Endothelial cell of umbilical vein (primary cell): ENCODE measurements at regions not wholly inside any gene's neighbourhood (a gene's known extent, or its start where the extent isn't known, plus 50 kb on each side); places are given as distances from the start of the nearest gene placed in this dataset.

Experiments
- BruUV-seq: library from RNA; stranded (reverse); fragments of 400-500 nt; replicated peaks from 2 replicates; lab custom pipeline; 2021; lab: Mats Ljungman, UMichigan
- CTCF ChIA-PET: fragments of 300-600, 350-600 bp; sonication (Branson Sonifier 250); formaldehyde crosslinking; loops from one replicate; lab custom pipeline; 2021; ENCODE audit warnings: antibody characterized with exemption, inconsistent platforms; lab: Charles Lee
- POLR2A ChIA-PET: fragments of 300-600, 350-600 bp; sonication (Branson Sonifier 250); formaldehyde crosslinking; loops from one replicate; lab custom pipeline; 2021; ENCODE audit warnings: antibody characterized with exemption, inconsistent platforms; lab: Charles Lee
- DNase-seq: peaks from one replicate; pipeline ENCODE4 v3.0.0-alpha.2; 2011; ENCODE audit warnings: low read depth, low spot score
- FAIRE-seq: peaks from 2 replicates; lab custom pipeline; 2011; peaks lifted over from hg19 to GRCh38; lab: Jason Lieb, UNC
- H2AFZ ChIP-seq: 2 replicates; pipeline ENCODE4 v1.6.0; 2012; ENCODE audit warnings: low read depth, low read length, control low read depth, inconsistent platforms
- H3K27ac ChIP-seq: 2 replicates; pipeline ENCODE4 v1.5.1; 2011; ENCODE audit warnings: low read depth, mild to moderate bottlenecking, control low read depth, low read length, moderate library complexity; ENCODE audit not compliant: insufficient read depth
- H3K27me3 ChIP-seq, 2 experiments: 2 replicates each; pipeline versions ENCODE4 v1.6.0 to v1.6.1; 2011; ENCODE audit warnings: low read length in 2 of 2, mixed read lengths in 1 of 2; ENCODE audit not compliant: control insufficient read depth in 2 of 2, insufficient read depth in 2 of 2
- H3K36me3 ChIP-seq, 2 experiments: 2 replicates in 1 of 2; 3 replicates in 1 of 2; pipeline ENCODE4 v1.5.1; 2011; ENCODE audit warnings: low read length in 2 of 2, mild to moderate bottlenecking in 1 of 2, moderate library complexity in 1 of 2; ENCODE audit not compliant: control insufficient read depth in 2 of 2, insufficient read depth in 2 of 2; ENCODE audit errors: extremely low read depth in 1 of 2
- H3K4me1 ChIP-seq: 3 replicates; pipeline ENCODE4 v1.5.1; 2011; ENCODE audit warnings: mild to moderate bottlenecking, low read length; ENCODE audit not compliant: control insufficient read depth, insufficient read depth; ENCODE audit errors: extremely low read depth
- H3K4me2 ChIP-seq: 2 replicates; pipeline ENCODE4 v1.6.1; 2011; ENCODE audit warnings: low read length, control low read depth, mixed read lengths; ENCODE audit not compliant: insufficient read depth
- H3K4me3 ChIP-seq, 3 experiments: fragments of 200-600 bp in 1 of 3; sonication (generic), shearing (Covaris generic) in 1 of 3; replicated peaks in 1 of 3; 2 replicates each; pipeline ENCODE4 v1.5.1; 2011 to 2016; ENCODE audit warnings: control low read depth in 3 of 3, low read length in 3 of 3, mild to moderate bottlenecking in 2 of 3, inconsistent platforms in 1 of 3, low read depth in 1 of 3, moderate library complexity in 1 of 3; ENCODE audit not compliant: insufficient read depth in 1 of 3
- H3K79me2 ChIP-seq: 2 replicates; pipeline ENCODE4 v1.6.0; 2012; ENCODE audit warnings: low read length, inconsistent platforms; ENCODE audit not compliant: control insufficient read depth, insufficient read depth
- H3K9ac ChIP-seq: replicated peaks from 2 replicates; pipeline ENCODE3; 2011; ENCODE audit warnings: low read length, control low read depth; ENCODE audit not compliant: insufficient read depth; ENCODE audit errors: extremely low read depth
- H3K9me1 ChIP-seq: replicated peaks from 3 replicates; pipeline ENCODE4 v1.6.0; 2011; ENCODE audit warnings: mild to moderate bottlenecking, low read length; ENCODE audit not compliant: control insufficient read depth, insufficient read depth; ENCODE audit errors: extremely low read depth
- H3K9me3 ChIP-seq: replicated peaks from 2 replicates; pipeline ENCODE4 v1.5.1; 2012; ENCODE audit warnings: low read length, inconsistent platforms; ENCODE audit not compliant: control insufficient read depth, insufficient read depth
- H4K20me1 ChIP-seq: replicated peaks from 2 replicates; pipeline ENCODE3; 2011; ENCODE audit warnings: mild to moderate bottlenecking, low read length; ENCODE audit not compliant: control insufficient read depth, insufficient read depth; ENCODE audit errors: extremely low read depth
- EZH2 ChIP-seq: IDR thresholded peaks from 2 replicates; pipeline ENCODE4 v1.6.1; 2012; ENCODE audit warnings: borderline replicate concordance, low read depth, mild to moderate bottlenecking, moderate library complexity, low read length, inconsistent platforms; ENCODE audit not compliant: severe bottlenecking
- FOS ChIP-seq: IDR thresholded peaks from 2 replicates; pipeline ENCODE4 v1.6.1; 2011; ENCODE audit warnings: mild to moderate bottlenecking, low read length, moderate library complexity, borderline replicate concordance; ENCODE audit not compliant: insufficient read depth
- GATA2 ChIP-seq: IDR thresholded peaks from 2 replicates; pipeline ENCODE4 v1.7.0; 2011; ENCODE audit warnings: low read depth, mild to moderate bottlenecking, moderate library complexity, mixed read lengths, low read length; ENCODE audit not compliant: insufficient read length, insufficient read depth
- JUN ChIP-seq: IDR thresholded peaks from 2 replicates; pipeline ENCODE4 v1.6.1; 2011; ENCODE audit warnings: borderline replicate concordance, low read depth; ENCODE audit not compliant: insufficient read length, insufficient read depth
- MYC ChIP-seq: IDR thresholded peaks from one replicate; pipeline ENCODE4 v1.6.1; 2011; ENCODE audit warnings: mild to moderate bottlenecking, low read depth, low read length
- POLR2A ChIP-seq: IDR thresholded peaks from 2 replicates; pipeline ENCODE4 v1.6.1; 2012; ENCODE audit warnings: low read depth, mild to moderate bottlenecking, control low read depth, low read length
- POLR2AphosphoS5 ChIP-seq: IDR thresholded peaks from 2 replicates; pipeline ENCODE4 v1.6.1; 2012; ENCODE audit warnings: low read depth, mild to moderate bottlenecking, control low read depth, low read length, moderate library complexity; ENCODE audit not compliant: insufficient read depth
- dilution Hi-C: fragments of 300-500 bp; cut with MboI; formaldehyde crosslinking; loops from one replicate; pipeline ENCODE4 v1.15.0; 2019; ENCODE audit warnings: low sequenced_read_pairs; ENCODE audit not compliant: extremely low pct_ligation_motif_present
- intact Hi-C: fragments of 100-400 bp; cut with micrococcal nuclease; formaldehyde crosslinking; loops from one replicate; pipeline ENCODE4 v1.10.0; 2022
- TF ChIP-seq, protein P1 (sequence below): IDR thresholded peaks from 2 replicates; pipeline ENCODE4 v1.6.1; 2011; ENCODE audit not compliant: insufficient read depth, insufficient read length
- TF ChIP-seq, protein P2 (sequence below), 2 donors: IDR thresholded peaks; 1 replicate in 1 of 2; 2 replicates in 1 of 2; pipeline ENCODE4 v1.5.1; 2011; ENCODE audit warnings: low read length in 2 of 2, mild to moderate bottlenecking in 2 of 2, moderate library complexity in 2 of 2, control low read depth in 1 of 2, inconsistent platforms in 1 of 2, low read depth in 1 of 2; ENCODE audit not compliant: insufficient read depth in 1 of 2; ENCODE audit errors: extremely low read depth in 1 of 2

DNA sequence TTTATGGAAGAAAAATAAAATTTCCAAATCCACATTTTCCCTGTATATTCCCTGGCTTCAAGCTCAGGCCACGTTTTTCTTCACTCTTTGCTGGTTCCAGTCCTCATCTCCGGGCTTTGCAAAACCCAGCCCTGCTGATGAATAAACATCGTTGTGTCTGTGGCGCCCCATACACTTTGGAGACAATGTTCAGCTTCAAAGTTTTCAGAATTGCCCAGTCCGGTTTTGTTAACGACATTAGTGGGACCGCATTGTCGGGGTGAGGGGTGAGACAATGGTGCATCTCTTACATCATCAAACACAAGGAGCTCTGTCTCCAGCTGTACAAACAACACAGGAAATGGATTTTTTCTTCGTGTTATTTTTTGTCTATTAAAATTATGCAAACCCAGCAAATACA, 53.4 kb upstream of the HTATIP2 start:
- no peak overlapping the region for H3K4me3 ChIP-seq
- ChIA-PET CTCF (interaction anchor here (1.6 kb wide), 1 partner anchor 21 kb away, joined by 3 read pairs; no protein-coding TSS in a partner anchor), POLR2A (no interaction called here)
- H3K9me3 ChIP-seq: no peaks in the 10 kb centered on the region
- no peak overlapping the region for H3K9ac ChIP-seq
- H3K79me2 ChIP-seq: no peaks in the 10 kb centered on the region
- FAIRE-seq: no peak
- no peaks in the 10 kb centered on the region for H4K20me1 ChIP-seq
- no peaks in the 10 kb centered on the region for H3K4me1 ChIP-seq
- no peaks in the 10 kb centered on the region for H3K9me1 ChIP-seq
- no peak overlapping the region for H2AFZ ChIP-seq
- TF ChIP-seq, protein P1, sequence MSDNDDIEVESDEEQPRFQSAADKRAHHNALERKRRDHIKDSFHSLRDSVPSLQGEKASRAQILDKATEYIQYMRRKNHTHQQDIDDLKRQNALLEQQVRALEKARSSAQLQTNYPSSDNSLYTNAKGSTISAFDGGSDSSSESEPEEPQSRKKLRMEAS: no peak
- H3K4me2 ChIP-seq: no peak overlapping the region
- H3K36me3 ChIP-seq: no peaks in the 10 kb centered on the region
- intact Hi-C loops (no loop called here), dilution Hi-C loops (no loop called here)
- H3K27me3 ChIP-seq: peaks cover 6 to 10% of the 10 kb centered on the region in 2 experiments
- BruUV-seq: no TSS peak
- no peak overlapping the region for H3K27ac ChIP-seq
- DNase-seq: no peak

DNA sequence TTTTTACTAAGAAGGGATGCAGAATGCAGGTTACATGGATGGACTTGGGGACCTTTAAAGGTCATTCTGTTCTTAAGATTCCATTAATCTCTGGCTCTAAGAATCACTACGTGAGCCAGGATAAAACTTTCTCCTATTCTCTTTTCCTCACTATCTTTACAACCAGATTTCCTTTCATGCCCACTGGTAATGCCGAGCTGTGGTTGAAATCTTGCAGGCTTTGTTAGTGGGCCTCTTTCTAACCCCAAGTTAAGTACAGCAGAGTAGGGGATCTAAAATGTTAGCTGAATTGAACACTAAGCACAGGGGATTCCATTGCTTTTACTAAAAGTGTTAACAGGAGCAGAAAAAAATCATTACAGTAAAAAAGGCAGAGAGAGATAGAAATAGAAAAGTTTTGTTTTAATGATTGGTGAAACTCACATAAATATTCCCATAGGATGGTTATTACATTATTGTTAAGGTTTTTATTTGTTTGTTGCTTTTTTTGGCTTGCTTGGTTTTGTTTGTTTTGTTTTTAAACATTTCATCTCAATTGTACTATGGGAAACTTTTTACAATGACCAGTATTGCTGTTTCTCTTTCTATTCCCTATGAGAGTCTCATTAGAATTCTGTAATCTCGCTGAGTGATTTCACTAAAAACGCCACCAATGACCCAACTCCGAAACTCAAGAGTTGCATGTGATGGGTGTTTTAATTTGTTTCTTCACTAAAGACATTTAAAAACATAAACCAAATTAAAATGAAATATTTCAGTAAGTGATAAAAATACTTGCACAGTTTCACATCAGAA, 54.1 kb upstream of the HTATIP2 start:
- Histone ChIP-seq H2AFZ (no peak overlapping the region), H3K4me3 (no peak overlapping the region), H3K4me2 (no peak overlapping the region), H3K9me1 (no peaks in the 10 kb centered on the region), H4K20me1 (no peaks in the 10 kb centered on the region), H3K9me3 (no peaks in the 10 kb centered on the region), H3K4me1 (no peaks in the 10 kb centered on the region), H3K27me3 (peaks cover 6 to 10% of the 10 kb centered on the region in 2 experiments), H3K36me3 (no peaks in the 10 kb centered on the region), H3K79me2 (no peaks in the 10 kb centered on the region), H3K27ac (no peak overlapping the region), H3K9ac (no peak overlapping the region)
- POLR2A ChIA-PET: no interaction called here
- no peak for TF ChIP-seq GATA2
- TF ChIP-seq FOS: no peak
- TF ChIP-seq, protein P1: no peak
- no peak for TF ChIP-seq POLR2AphosphoS5
- TF ChIP-seq POLR2A: no peak
- no peak for TF ChIP-seq JUN
- TF ChIP-seq, protein P2, sequence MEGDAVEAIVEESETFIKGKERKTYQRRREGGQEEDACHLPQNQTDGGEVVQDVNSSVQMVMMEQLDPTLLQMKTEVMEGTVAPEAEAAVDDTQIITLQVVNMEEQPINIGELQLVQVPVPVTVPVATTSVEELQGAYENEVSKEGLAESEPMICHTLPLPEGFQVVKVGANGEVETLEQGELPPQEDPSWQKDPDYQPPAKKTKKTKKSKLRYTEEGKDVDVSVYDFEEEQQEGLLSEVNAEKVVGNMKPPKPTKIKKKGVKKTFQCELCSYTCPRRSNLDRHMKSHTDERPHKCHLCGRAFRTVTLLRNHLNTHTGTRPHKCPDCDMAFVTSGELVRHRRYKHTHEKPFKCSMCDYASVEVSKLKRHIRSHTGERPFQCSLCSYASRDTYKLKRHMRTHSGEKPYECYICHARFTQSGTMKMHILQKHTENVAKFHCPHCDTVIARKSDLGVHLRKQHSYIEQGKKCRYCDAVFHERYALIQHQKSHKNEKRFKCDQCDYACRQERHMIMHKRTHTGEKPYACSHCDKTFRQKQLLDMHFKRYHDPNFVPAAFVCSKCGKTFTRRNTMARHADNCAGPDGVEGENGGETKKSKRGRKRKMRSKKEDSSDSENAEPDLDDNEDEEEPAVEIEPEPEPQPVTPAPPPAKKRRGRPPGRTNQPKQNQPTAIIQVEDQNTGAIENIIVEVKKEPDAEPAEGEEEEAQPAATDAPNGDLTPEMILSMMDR (IDR thresholded peaks at IDR 0.05; ENCODE audit: extremely low read depth in 1 of 2, insufficient read depth in 1 of 2, low read depth in 1 of 2, low read length in 2 of 2): no peak
- no peak for TF ChIP-seq MYC
- no peak for TF ChIP-seq EZH2
- BruUV-seq: no TSS peak
- FAIRE-seq (no peak), DNase-seq (no peak)
- intact Hi-C loops (no loop called here), dilution Hi-C loops (no loop called here)
- CTCF ChIA-PET: interaction anchor here (1.6 kb wide), 1 partner anchor 22 kb away, joined by 3 read pairs; no protein-coding TSS in a partner anchor
